HCT116 (cell line): ENCODE measurements at regions not wholly inside any gene's neighbourhood (a gene's known extent, or its start where the extent isn't known, plus 50 kb on each side); places are given as distances from the start of the nearest gene placed in this dataset.

Experiments
- CEBPB ChIP-seq: IDR thresholded peaks from 2 replicates; pipeline ENCODE4 v1.6.1; 2012; ENCODE audit warnings: low read depth
- ELF1 ChIP-seq: IDR thresholded peaks from 2 replicates; pipeline ENCODE4 v1.6.1; 2012; ENCODE audit warnings: low read depth, borderline replicate concordance
- EZH2 ChIP-seq: fragments of 200-600 bp; sonication (generic); IDR thresholded peaks from 2 replicates; pipeline ENCODE4 v1.6.1; 2017; ENCODE audit warnings: antibody characterized with exemption, mixed run types
- FOSL1 ChIP-seq: IDR thresholded peaks from 2 replicates; pipeline ENCODE4 v1.6.1; 2012; ENCODE audit warnings: low read depth
- JUND ChIP-seq: IDR thresholded peaks from 2 replicates; pipeline ENCODE4 v1.6.1; 2012
- POLR2A ChIP-seq: IDR thresholded peaks from 2 replicates; pipeline ENCODE4 v1.7.0; 2011; ENCODE audit warnings: borderline replicate concordance; ENCODE audit not compliant: insufficient read depth, insufficient read length; ENCODE audit errors: extremely low read depth
- POLR2AphosphoS5 ChIP-seq: IDR thresholded peaks from 2 replicates; pipeline ENCODE4 v1.6.1; 2011; ENCODE audit warnings: mild to moderate bottlenecking, low read depth, low read length, moderate library complexity
- SIN3A ChIP-seq: IDR thresholded peaks from 2 replicates; pipeline ENCODE4 v1.6.1; 2012; ENCODE audit warnings: low read depth
- SP1 ChIP-seq: IDR thresholded peaks from 2 replicates; pipeline ENCODE4 v1.6.1; 2012; ENCODE audit warnings: low read depth
- SRF ChIP-seq: IDR thresholded peaks from 2 replicates; pipeline ENCODE4 v1.6.1; 2012; ENCODE audit warnings: low read depth
- TF ChIP-seq, protein P1 (sequence below), 3 experiments: fragments of 200-600 bp in 1 of 3; sonication (generic) in 1 of 3; IDR thresholded peaks in 2 of 3; conservative IDR thresholded peaks in 1 of 3; 2 replicates each; pipeline ENCODE4 v1.5.1; 2012 to 2017; ENCODE audit warnings: low read depth in 2 of 3, low read length in 2 of 3, antibody characterized with exemption in 1 of 3, borderline replicate concordance in 1 of 3, control low read depth in 1 of 3, mild to moderate bottlenecking in 1 of 3, mixed read lengths in 1 of 3, mixed run types in 1 of 3, moderate library complexity in 1 of 3; ENCODE audit not compliant: insufficient read depth in 1 of 3
- TF ChIP-seq, protein P2 (sequence below): IDR thresholded peaks from 2 replicates; pipeline ENCODE4 v1.6.1; 2012; ENCODE audit warnings: low read depth
- TF ChIP-seq, protein P3 (sequence below): IDR thresholded peaks from 2 replicates; pipeline ENCODE4 v1.6.1; 2012

DNA sequence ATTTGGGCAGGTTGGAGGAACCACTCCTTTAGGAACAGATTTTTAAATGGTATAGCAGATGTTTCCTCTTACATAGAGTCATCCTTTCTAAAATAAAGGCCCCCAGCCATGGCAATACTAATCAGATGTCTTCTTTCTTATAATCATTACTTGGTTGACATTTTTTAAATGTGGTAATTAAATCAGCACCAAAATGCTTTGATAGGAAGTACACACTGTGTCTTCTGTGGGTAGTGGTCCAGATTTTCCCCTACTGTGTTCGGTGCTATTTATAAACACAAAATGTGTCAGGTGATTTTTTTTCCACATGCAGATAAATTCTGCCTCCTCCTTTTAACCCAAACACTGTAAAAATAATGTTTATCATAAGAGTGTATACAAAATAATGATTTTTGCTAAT is 200.9 kb upstream of the DTNA start:
- no peak for TF ChIP-seq POLR2A
- TF ChIP-seq, protein P1, sequence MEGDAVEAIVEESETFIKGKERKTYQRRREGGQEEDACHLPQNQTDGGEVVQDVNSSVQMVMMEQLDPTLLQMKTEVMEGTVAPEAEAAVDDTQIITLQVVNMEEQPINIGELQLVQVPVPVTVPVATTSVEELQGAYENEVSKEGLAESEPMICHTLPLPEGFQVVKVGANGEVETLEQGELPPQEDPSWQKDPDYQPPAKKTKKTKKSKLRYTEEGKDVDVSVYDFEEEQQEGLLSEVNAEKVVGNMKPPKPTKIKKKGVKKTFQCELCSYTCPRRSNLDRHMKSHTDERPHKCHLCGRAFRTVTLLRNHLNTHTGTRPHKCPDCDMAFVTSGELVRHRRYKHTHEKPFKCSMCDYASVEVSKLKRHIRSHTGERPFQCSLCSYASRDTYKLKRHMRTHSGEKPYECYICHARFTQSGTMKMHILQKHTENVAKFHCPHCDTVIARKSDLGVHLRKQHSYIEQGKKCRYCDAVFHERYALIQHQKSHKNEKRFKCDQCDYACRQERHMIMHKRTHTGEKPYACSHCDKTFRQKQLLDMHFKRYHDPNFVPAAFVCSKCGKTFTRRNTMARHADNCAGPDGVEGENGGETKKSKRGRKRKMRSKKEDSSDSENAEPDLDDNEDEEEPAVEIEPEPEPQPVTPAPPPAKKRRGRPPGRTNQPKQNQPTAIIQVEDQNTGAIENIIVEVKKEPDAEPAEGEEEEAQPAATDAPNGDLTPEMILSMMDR (IDR thresholded peaks at IDR 0.05 in 2 of 3, conservative IDR thresholded peaks at IDR 0.05 in 1 of 3; ENCODE audit: borderline replicate concordance in 1 of 3, insufficient read depth in 1 of 3, low read depth in 2 of 3, low read length in 2 of 3): no peak
- TF ChIP-seq POLR2AphosphoS5: no peak
- no peak for TF ChIP-seq FOSL1
- TF ChIP-seq ELF1: no peak
- TF ChIP-seq SRF: no peak
- TF ChIP-seq, protein P2, sequence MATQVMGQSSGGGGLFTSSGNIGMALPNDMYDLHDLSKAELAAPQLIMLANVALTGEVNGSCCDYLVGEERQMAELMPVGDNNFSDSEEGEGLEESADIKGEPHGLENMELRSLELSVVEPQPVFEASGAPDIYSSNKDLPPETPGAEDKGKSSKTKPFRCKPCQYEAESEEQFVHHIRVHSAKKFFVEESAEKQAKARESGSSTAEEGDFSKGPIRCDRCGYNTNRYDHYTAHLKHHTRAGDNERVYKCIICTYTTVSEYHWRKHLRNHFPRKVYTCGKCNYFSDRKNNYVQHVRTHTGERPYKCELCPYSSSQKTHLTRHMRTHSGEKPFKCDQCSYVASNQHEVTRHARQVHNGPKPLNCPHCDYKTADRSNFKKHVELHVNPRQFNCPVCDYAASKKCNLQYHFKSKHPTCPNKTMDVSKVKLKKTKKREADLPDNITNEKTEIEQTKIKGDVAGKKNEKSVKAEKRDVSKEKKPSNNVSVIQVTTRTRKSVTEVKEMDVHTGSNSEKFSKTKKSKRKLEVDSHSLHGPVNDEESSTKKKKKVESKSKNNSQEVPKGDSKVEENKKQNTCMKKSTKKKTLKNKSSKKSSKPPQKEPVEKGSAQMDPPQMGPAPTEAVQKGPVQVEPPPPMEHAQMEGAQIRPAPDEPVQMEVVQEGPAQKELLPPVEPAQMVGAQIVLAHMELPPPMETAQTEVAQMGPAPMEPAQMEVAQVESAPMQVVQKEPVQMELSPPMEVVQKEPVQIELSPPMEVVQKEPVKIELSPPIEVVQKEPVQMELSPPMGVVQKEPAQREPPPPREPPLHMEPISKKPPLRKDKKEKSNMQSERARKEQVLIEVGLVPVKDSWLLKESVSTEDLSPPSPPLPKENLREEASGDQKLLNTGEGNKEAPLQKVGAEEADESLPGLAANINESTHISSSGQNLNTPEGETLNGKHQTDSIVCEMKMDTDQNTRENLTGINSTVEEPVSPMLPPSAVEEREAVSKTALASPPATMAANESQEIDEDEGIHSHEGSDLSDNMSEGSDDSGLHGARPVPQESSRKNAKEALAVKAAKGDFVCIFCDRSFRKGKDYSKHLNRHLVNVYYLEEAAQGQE: no peak
- no peak for TF ChIP-seq CEBPB
- no peak for TF ChIP-seq SP1
- no peak for TF ChIP-seq EZH2
- no peak for TF ChIP-seq SIN3A
- TF ChIP-seq, protein P3, sequence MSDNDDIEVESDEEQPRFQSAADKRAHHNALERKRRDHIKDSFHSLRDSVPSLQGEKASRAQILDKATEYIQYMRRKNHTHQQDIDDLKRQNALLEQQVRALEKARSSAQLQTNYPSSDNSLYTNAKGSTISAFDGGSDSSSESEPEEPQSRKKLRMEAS: no peak
- no peak for TF ChIP-seq JUND
